ENCODE measurements at regions not wholly inside any gene's neighbourhood (a gene's known extent, or its start where the extent isn't known, plus 50 kb on each side); places are given as distances from the start of the nearest gene placed in this dataset.
"Not testable (repeated sequence)": the region's sequence is repeated elsewhere in the genome, so short reads cannot be mapped to it uniquely, and the experiment has no call there.

DNA sequence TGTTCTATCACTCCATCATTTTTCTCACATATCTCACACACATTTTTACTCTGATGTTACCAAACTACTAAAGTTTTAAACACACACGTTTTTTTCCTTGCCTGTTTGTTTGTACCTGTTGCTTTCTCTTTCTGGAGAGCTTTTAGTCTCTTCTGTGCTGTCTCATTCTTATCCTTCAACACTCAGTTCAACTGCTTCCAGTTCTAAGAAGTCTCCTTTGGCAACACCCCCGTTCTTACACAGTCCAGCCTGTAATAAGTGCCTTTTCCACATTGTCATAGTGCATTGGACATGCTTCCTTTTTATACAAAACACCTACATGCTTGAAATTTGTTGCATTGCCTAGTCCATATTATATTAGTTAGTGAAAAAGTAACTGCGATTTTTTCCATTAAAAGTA, 360.2 kb upstream of the BRINP3 start:
- no peak for DNase-seq

DNA sequence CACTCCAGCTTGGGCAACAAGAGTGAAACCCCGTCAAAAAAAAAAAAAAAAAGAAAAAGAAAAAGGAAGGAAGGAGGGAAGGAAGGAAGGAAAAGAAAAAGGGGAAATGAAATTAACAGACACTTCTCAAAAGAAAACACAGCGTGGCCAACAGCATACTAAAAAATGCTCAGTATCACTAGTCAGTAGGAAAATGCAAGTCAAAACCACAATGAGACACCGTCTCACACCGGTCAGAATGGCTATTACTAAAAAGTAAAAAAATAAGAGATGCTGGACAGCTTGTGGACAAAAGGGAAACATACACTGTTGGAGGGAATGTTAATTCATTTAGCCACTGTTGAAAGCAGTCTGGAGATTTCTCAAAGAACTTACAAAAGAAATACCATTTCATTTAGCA, 369.5 kb upstream of the BRINP3 start:
- DNase-seq = no peak

DNA sequence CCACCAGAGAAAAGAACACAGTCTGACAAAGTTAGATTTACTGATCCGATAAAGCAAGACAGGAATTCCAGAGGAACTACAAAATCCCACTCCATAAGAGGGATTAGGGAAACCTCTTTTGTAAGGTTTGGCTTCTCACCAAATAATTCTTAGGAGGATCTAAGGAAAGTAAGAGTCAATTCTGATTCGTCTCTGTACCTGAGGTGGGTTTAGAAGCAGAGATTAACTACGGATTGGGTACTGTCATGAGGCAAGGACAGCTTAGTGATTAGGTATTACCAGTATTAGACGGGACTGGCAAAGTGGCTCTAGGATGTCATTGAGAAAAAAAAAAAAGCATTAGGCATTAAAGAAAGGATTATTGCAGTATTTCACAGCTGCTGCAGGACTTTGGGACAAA, 371.7 kb upstream of the BRINP3 start:
- no peak for DNase-seq

DNA sequence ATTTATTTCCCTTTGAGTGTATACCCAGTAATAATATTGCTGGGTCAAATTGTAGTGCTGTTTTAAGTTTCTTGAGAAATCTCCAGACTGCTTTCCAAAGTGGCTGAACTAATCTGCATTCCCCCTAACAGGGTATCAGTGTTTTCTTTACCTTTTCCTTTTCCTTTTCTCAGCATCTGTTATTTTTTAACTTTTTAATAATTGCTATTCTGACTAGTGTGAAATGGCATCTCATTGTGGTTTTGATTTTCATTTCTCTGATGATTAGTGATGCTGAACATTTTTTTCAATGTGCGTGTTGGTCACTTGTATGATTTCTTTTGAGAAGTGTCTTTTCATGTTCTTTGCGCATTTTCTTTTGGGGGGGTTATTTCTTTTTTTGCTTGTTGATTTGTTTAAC, 374.9 kb upstream of the BRINP3 start:
- no peak for DNase-seq

DNA sequence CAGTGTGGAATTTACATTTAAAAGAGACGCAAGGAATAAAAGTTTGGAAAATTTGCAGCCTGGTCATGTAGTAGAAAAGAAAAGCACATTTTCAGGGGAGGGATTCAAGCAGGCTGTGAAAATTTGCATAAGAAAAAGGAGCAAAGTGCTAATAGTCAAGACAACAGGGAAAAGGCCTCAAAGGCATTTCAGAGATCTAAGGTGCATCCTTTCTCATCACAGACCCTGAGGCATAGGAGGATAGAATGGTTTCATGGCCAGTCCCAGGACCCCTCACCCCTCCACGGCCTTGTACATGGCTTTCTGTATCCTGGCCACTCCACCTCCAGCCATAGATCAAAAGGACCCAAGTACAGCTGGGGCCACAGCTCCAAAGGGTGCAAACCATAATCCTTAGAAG, 380.5 kb upstream of the BRINP3 start:
- DNase-seq = no peak

DNA sequence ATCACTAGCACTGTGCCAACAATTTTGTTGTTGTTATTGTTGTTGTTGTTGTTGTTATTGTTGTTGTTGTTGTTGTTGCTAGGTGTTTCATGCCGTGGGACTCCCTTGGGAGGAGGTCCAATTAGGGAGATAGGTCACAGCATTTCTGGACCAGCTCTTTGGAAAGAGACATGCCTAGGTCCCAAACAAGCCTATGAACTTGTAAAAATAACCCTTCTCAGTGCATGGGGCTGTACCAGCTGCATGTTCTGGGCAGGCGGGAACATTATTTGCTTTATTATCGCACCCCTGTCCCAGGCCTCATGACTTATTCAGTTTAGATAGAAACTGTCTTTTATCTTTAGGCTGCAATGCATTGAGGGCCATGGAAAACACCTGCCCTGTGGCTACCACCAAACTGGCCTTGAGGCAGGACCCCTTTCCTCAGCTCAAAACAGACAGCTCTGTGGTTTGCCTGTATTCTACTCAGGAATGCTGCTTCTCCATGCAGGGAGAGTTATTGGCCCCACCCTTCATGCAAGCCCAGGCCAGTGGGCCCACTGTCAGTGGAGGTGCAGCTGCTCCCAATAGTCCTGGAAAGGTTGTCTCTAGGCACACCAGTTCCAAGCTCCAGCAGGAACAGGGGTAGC, 386.5 kb upstream of the BRINP3 start:
- DNase-seq = no peak

DNA sequence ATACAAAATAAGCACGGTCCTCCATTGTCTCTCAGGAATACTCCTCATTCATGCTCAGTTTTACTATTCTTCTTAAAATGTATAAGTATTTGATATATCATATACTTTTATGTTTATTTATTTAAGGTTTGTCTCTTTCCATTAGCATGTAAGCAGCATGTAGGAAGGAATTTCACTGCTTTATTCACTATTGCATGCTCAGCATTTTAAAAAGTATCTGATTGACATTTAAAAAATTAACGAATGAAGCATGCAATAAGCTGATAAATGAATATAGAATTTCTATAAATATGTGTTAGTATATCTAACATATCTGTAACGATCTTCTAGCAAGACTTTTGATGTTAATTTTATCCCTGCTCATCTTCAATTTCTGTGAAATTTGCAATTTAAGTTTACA, 402.7 kb upstream of the BRINP3 start:
- DNase-seq = no peak

DNA sequence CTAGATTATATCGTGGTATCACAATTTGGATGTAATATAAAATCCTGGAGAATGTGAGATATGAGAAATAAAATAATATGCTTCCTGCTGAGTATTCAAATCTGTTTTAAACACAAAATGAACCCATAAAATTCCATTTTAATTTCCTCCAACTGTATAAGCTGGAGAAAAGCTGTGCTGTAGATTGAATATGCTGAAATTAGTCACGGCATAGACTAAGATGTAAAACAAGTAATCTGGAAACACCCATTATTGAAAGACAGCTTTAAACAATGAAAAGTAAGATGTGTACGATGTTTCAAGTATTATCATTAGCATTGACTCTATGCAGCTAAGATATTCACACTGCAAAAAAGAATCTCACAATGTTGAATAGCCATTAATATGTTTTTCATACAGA, 403.4 kb upstream of the BRINP3 start:
- no peak for DNase-seq

DNA sequence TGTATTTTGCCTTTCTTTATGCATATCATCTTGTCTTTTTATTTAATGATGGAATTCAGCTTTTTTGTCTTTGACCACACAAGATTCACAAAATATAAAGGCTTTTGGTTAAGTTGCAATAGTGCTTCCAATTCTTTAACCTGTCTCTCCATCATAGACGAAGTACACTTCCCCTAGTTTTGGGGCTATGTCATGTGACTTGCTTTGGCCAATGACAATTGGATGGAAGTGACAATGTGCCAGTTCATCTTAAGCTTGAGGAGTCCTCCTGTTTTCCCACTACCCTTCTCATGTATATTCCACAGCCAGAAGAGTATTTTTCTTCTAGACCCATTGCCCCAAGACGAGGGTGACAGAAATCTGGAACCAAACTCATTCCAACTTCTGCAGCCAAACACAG, 419.6 kb upstream of the BRINP3 start:
- DNase-seq = no peak

DNA sequence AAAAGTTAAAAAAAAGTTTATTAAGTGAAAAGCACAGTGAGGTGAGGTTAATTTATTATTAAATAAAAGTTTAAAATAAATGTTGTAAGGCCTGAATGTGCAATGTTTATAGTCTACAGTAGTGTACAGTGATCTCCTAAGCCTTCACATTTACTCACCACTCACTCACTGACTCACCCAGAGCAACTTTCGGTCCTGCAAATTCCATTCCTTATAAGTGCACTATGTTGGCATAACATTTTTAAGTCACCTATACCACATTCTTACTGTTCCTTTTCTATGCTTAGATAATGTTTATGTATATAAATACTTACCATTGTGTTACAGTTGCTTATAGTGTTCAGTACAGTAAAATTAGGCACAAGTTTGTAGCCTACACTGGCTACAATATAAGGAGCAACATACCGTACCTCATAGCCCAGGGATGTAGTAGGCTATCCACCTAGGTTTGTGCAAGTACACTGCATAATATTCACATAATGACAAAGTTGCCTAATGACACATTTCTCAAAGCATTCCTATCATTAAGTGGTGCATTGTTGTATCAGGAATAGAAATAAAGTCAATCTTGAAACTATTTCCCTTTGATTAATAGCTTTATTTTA, 426.5 kb upstream of the BRINP3 start:
- DNase-seq = no peak

DNA sequence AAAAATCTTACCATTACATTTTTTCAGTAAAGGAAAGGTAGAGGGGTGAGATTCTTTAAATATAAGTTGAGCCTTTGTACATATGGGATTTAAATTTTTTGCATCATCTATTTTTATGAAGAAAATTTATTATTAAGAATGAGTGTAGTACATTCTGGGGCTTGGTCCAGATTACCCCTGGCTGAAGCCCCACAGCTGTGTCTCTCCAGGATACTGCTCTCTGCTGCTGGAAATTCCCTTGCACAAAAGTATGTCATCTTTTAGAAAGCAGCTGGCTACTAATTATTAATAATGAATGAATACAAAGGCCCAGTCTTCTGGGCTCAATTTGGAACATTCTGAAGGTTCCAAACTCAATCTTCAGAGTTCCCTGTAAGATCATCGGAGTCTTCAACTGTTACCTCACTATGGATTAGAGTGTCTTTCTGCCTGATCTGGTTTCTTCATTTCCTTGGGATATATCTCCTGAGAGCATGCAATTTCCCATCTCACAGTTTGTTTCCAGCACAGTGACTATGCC, 428.6 kb upstream of the BRINP3 start:
- DNase-seq = no peak

DNA sequence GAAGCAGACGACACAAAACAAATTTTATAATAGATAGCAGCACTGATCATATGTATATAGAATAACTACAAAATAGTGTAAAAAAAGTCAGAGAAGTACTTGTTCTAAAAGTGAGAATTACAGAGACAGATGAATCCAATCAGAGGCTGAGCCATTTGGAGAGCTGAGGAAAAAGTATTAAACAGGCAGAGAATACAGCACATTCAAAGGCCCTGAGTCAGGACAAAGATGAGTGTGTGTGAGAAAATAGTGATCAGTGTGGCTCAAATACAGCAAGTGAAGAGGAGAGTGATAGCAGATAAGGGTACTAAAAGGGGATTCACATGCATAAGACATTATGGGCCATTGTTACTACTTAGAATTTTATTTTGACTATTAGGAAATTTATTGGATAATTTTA, 430.6 kb upstream of the BRINP3 start:
- no peak for DNase-seq

DNA sequence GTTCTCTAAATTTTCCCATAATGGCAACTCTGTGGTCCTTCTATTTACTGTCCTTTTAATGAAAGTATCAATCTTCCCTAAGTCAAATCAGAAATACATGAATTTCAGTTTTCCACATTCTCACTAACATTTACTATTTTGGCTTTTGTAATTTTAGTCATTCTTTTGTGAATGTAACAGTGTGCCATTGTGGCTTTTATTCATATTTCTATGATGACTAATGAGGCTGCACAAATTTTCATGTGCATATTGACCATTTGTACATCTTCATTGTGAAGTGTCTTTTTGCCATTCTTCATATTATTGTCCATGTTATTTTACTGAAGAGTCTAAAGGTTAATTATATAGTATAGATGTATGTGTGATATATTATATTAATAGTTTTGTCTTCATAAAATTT, 431.0 kb upstream of the BRINP3 start:
- DNase-seq = no peak

DNA sequence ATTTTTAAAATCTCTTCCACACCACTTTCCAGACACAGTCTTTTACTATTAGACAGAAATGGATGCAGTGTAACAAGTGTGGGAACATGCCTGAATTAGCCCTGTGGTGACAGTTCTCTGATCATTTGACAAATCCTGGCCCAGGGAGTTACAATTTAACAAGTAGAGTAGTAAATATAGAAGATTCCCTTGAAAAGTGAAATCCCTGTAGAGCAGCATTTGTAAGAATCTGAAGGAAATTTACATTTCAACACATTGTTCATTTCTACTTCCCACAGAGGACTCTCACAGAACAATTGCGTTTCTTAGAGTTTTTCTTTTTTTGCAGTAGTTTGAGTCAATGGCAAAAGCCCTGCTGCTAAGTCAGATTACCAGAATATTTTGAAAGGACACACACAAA, 458.3 kb upstream of the BRINP3 start:
- DNase-seq = no peak

DNA sequence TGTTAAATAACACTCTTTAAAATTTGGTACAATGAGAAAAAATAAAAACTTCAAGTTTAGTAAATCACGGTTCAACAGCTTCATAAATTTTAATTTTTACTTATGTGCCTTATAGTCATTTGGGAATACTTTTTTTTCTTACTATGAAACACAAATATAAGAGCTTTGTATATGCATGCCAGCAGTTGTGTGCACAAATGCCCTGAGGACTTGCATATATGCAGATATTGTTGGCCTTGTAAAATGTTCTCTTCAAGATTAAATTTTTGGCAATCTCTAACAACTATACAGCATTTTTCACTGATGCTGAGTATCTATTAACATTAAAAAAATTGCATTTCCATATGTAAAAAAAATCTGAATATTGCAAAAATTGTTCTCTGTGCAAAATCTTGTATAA, 458.7 kb upstream of the BRINP3 start:
- no peak for DNase-seq

DNA sequence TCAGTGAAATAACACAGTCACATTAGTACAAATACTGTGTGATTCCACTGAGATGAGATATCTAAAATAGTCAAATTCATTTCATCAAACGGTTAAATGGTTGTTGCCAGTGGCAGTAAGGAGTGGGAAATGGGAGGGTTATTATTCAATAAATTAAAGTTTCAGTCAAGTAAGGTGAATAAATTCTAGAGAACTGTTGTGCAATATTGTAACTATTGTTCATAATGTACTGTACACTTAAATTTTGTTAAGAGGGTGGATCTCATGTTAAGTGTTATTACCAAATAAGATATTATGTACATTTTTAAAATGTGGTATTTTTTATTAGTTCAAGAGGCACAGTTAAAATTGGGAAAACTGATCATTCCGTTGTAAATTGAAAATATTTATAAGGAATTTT, 463.3 kb upstream of the BRINP3 start:
- DNase-seq = no peak

DNA sequence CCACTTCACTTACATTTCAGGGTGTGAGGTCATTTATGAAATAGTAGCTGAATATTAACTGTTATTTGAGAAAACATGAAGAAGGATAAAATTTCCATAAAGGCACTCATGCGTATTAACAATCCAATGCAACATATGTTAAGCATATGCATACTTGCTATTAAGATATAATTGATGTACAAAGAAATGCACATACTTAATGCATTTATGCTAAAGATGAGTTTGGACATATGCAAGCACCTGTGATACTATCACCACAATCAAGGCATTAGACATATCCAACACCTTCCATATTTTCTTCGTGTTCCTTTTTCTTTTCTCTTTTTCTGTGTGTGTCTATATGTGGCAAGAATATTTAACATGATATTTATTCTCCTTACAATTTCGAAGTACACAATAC, 464.8 kb upstream of the BRINP3 start:
- DNase-seq = no peak

DNA sequence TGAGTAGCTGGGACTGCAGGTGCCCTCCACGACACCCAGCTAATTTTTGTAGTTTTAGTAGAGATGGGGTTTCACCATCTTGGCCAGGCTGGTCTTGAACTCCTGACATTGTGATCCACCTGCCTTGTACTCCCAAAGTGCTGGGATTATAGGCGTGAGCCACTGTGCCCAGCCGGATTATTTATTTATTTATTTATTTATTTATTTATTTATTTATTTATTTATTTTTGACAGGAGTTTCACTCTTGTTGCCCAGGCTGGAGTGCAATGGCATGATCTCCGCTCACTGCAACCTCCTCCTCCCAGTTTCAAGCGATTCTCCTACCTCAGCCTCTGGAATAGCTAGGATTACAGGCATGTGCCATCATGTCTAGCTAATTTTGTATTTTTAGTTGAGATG, 466.1 kb upstream of the BRINP3 start:
- DNase-seq = not testable (repeated sequence)

DNA sequence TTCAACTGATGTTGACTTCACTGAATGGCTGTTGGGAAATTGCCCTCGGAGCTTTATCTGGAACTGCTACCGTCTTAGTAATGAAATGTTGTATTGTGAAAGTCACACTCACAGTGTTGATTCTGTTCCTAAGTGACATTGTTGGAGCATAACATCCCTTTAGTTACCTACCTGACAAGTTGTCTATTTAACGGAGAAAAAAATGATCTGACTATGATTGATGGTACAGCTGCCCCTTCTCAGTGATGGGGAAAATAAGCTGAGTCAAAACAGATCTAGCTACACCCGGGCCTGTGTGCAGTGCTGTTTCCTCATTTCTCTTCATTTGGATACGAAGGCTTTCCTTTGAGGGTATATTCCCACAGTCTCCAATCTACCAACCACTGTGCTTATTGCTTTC, 472.3 kb upstream of the BRINP3 start:
- no peak for DNase-seq

DNA sequence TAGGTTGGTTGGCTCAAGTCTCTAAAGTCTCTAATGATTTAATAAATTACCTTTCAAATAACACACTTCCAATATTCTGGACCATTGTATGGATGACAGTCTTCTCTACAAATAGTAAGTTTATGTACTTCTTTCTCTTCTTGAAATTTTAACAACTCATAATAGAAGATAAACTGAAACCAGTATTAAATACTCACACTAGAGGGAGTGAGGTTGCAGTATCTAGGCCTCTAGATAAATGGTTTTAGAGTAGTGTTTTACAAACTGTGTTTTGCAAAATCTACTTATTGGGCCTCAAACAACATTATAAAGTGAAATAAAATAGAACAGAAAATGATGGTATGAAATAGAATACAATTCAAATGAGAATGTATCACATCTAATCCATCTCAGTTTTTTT, 479.9 kb upstream of the BRINP3 start:
- DNase-seq = no peak

DNA sequence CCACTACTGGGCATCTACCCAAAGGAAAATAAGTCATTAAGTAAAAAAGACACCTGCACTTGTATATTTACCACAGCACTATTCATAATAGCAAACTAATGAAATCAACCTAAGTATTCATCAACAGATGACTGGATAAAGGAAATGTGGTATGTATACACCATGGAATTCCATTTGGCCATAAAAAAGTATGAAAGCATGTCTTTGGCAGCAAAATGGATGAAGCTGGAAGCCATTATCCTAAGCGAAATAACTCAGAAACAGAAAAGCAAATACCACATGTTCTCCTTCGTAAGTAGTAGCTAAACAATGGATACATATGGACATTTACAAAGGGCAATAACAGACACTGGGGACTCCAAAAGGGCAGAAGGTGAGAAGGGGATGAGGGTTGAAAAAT, 485.7 kb upstream of the BRINP3 start:
- no peak for DNase-seq

DNA sequence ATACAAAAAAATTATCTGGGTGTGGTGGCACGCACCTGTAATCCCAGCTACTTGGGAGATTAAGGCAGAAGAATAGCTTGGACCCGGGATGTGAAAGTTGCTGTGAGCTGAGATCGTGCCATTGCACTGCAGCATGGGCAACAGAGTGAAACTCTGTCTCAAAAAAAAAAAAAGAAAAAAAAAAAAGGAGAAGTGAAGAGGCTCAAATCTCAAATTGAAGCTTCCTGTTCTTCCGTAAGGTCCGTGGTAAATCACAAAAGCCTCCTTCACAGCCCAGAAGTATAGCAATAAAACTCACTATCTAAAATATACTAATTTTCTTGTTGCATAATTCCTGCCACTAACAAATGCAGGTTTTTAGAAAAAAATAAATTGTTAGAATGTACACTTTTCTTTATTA, 498.2 kb upstream of the BRINP3 start:
- DNase-seq = no peak

DNA sequence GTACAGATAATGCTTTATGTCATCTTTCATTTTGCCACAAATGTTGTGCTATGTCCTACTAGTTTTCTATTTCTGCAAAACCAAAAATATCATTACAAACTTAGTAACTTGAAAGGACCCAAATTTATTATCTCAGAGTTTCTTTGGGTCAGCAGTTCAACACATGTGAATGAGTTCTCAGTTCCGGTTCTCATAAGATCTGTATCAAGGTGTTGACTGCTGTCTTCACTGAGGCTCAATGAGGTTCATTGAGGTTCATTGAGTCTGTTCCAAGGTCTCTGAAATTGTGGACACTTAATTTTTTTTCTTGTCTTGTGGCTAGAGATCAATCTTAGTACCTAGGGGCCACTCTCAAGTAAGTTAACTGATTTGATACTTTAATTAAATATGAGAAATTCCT, 525.1 kb upstream of the BRINP3 start:
- DNase-seq = no peak

DNA sequence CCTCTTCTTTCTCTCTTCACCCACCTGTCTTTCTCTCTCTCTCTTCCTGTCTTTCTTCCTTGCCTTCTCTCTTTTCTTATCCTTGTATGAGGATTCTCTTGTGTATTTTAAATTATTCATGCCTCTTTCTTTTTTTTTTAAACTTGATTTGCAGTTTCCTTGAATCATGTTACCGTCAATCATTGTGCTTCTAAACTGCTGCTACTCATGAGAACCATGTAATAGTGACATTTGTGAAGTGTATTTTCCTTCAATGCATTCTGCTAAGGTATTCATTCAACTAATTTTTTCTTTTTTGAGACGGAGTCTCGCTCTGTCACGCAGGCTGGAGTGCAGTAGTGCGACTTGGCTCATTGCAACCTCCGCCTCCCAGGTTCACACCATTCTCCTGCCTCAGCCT, 539.1 kb upstream of the BRINP3 start:
- DNase-seq = no peak

DNA sequence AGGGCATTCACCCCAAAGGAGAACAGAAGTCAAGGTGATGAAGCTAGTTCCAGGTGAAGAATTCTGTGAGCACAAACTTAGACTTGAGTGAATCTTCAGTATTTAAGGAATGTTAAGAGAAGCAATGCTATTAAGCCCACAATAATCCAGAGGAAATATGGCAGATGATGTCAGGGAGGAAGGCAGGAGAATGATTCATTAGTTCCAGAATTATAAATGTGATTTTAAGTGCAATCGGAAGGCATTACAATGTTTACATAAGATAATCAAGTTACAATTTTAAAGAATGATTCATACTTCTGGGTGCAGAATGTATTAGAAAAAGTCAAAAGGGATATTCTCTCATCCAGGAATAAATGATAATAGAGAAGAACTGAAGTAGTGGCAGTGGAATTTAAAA, 545.2 kb upstream of the BRINP3 start:
- DNase-seq = no peak
